ENCODE measurements at regions not wholly inside any gene's neighbourhood (a gene's known extent, or its start where the extent isn't known, plus 50 kb on each side); places are given as distances from the start of the nearest gene placed in this dataset.

- TF ChIP-seq USF2 (IDR thresholded peaks at IDR 0.05; ENCODE audit: low read length) (no peak), SP2 (IDR thresholded peaks at IDR 0.05; ENCODE audit: low read length) (no peak)
These were observed 408.3 kb downstream of the ENC1 start (continued) for GRCh38 chr5:74232276-74232675.
